Activated CD8-positive, alpha-beta T cell treated with anti-CD3 and anti-CD28 coated beads for 36 hours (primary cell): ENCODE measurements at regions not wholly inside any gene's neighbourhood (a gene's known extent, or its start where the extent isn't known, plus 50 kb on each side); places are given as distances from the start of the nearest gene placed in this dataset.

Experiments
- ATAC-seq: fragments of 200-7000 bp; cut with Tn5 transposase; one replicate; pipeline ENCODE4 v1.10.0; 2021; ENCODE audit warnings: mild to moderate bottlenecking, moderate library complexity
- CTCF ChIA-PET: fragments of 350-600 bp; sonication (Branson Sonifier 250); formaldehyde crosslinking; loops from one replicate; lab custom pipeline; 2021; ENCODE audit warnings: antibody characterized with exemption; lab: Charles Lee
- POLR2A ChIA-PET: fragments of 350-600 bp; sonication (Branson Sonifier 250); formaldehyde crosslinking; loops from one replicate; lab custom pipeline; 2021; ENCODE audit warnings: antibody characterized with exemption; lab: Charles Lee
- DNase-seq: peaks from one replicate; pipeline ENCODE4 v3.0.0-alpha.2; 2020
- H3K27ac Mint-ChIP-seq: one replicate; pipeline ENCODE4 v1.8.0; 2021; ENCODE audit warnings: mild to moderate bottlenecking, mixed read lengths
- H3K27me3 Mint-ChIP-seq: one replicate; pipeline ENCODE4 v1.8.0; 2021; ENCODE audit warnings: mixed read lengths
- H3K36me3 Mint-ChIP-seq: one replicate; pipeline ENCODE4 v1.8.0; 2021; ENCODE audit warnings: low read depth, mixed read lengths
- H3K4me1 Mint-ChIP-seq: one replicate; pipeline ENCODE4 v1.8.0; 2021; ENCODE audit warnings: low read depth, mixed read lengths
- H3K4me3 Mint-ChIP-seq: one replicate; pipeline ENCODE4 v1.8.0; 2021; ENCODE audit warnings: mild to moderate bottlenecking, moderate library complexity, mixed read lengths
- H3K9me3 Mint-ChIP-seq: one replicate; pipeline ENCODE4 v1.8.0; 2021; ENCODE audit warnings: mixed read lengths
- intact Hi-C: fragments of 100-400 bp; cut with micrococcal nuclease; formaldehyde crosslinking; loops from one replicate; pipeline ENCODE4 v1.10.0; 2022
- TF ChIP-seq, protein P1 (sequence below): fragments of 200-600 bp; IDR thresholded peaks from one replicate; pipeline ENCODE4 v1.8.0; 2022; ENCODE audit warnings: antibody characterized with exemption, mild to moderate bottlenecking

DNA sequence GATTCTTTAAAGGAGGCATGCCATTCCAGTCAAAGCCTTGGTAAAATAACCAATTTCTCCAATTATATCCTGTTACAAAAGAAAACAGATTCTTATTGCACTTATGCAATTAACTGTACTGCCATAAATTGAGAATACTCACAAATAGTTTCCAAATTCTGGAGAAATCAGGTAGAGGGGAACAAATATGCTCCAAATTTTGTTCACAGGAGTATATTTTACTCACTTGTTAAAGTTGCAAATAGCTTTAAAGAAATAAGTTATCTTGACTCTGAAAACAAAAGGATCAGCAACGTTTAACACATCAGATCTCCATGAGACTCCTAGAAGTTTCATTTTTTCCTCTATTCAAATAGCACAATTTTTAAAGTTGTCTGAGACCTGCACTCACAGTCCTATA, 712.1 kb upstream of the ARRDC4 start:
- intact Hi-C loops, result no loop called here
- Mint-ChIP-seq H3K36me3 (no peaks in the 10 kb centered on the region), H3K27me3 (peaks cover 3% of the 10 kb centered on the region), H3K4me3 (no peak overlapping the region), H3K4me1 (no peaks in the 10 kb centered on the region), H3K27ac (no peak overlapping the region), H3K9me3 (no peaks in the 10 kb centered on the region)
- ATAC-seq (no peak), DNase-seq (no peak)
- ChIA-PET CTCF (no interaction called here), POLR2A (no interaction called here)
- TF ChIP-seq, protein P1, sequence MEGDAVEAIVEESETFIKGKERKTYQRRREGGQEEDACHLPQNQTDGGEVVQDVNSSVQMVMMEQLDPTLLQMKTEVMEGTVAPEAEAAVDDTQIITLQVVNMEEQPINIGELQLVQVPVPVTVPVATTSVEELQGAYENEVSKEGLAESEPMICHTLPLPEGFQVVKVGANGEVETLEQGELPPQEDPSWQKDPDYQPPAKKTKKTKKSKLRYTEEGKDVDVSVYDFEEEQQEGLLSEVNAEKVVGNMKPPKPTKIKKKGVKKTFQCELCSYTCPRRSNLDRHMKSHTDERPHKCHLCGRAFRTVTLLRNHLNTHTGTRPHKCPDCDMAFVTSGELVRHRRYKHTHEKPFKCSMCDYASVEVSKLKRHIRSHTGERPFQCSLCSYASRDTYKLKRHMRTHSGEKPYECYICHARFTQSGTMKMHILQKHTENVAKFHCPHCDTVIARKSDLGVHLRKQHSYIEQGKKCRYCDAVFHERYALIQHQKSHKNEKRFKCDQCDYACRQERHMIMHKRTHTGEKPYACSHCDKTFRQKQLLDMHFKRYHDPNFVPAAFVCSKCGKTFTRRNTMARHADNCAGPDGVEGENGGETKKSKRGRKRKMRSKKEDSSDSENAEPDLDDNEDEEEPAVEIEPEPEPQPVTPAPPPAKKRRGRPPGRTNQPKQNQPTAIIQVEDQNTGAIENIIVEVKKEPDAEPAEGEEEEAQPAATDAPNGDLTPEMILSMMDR, result no peak

DNA sequence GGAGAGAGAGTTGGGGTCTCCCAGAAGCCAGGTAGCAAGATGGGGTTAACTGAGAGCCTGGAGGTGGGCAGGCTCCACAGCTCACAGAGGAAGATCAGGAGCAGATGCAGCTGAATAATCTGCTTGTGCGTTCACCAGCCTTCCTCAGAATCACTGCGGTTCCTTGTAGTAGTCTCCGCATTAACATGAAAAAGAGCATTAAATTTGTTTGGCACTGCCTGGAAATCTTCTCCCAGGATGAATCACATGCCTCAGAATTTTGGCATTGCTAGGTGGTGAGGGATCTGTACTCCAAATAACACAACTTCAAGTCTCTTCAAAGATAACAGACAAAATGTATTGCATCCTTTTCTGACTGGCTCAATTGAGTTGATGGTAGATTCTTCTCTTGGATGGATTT, 700.6 kb upstream of the ARRDC4 start:
- Mint-ChIP-seq H3K9me3 (peaks cover 3% of the 10 kb centered on the region), H3K4me1 (no peaks in the 10 kb centered on the region), H3K27me3 (no peaks in the 10 kb centered on the region), H3K36me3 (no peaks in the 10 kb centered on the region), H3K27ac (no peak overlapping the region), H3K4me3 (no peak overlapping the region)
- CTCF ChIA-PET, result no interaction called here
- intact Hi-C loops, result no loop called here
- ATAC-seq (no peak), DNase-seq (no peak)
- TF ChIP-seq, protein P1, result no peak
- POLR2A ChIA-PET, result no interaction called here

DNA sequence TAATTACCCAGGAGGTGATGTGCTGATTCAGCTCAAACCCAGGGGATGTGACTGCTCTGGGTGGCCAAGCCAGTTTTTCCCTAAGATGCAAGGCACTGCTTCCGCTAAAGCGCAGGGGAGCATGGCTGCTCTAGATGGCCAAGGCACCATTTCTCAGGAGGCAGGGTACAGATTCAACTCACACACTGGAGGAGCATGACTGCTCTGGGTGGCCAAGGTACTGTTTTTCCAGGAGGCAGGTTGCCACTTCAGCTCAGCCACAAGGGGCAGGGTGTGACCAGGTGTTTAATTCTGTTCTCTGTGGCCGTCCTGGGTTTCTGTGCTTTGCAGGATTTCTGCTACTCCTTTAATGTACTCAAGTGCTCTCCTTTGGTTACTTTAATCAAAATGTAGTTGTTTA, 659.3 kb upstream of the ARRDC4 start:
- Mint-ChIP-seq H3K9me3 (peaks cover 3% of the 10 kb centered on the region), H3K27ac (no peak overlapping the region), H3K36me3 (no peaks in the 10 kb centered on the region), H3K27me3 (no peaks in the 10 kb centered on the region), H3K4me3 (no peak overlapping the region), H3K4me1 (no peaks in the 10 kb centered on the region)
- ChIA-PET CTCF (no interaction called here), POLR2A (no interaction called here)
- TF ChIP-seq, protein P1, result no peak
- DNase-seq (no peak), ATAC-seq (no peak)
- intact Hi-C loops, result no loop called here

GRCh38 chr15:97316362-97316761, 644.1 kb upstream of the ARRDC4 start:
- no peak overlapping the region for H3K4me3 Mint-ChIP-seq
- DNase-seq, result no peak
- peaks cover 2% of the 10 kb centered on the region for H3K9me3 Mint-ChIP-seq
- ChIA-PET POLR2A (no interaction called here), CTCF (no interaction called here)
- TF ChIP-seq, protein P1, result no peak
- ATAC-seq, result no peak
- no peaks in the 10 kb centered on the region for H3K27me3 Mint-ChIP-seq
- H3K36me3 Mint-ChIP-seq, result no peaks in the 10 kb centered on the region
- no peak overlapping the region for H3K27ac Mint-ChIP-seq
- H3K4me1 Mint-ChIP-seq, result no peaks in the 10 kb centered on the region
- intact Hi-C loops, result no loop called here

- intact Hi-C loops, result no loop called here
- no peak for ATAC-seq
- POLR2A ChIA-PET, result no interaction called here
- peaks cover 2% of the 10 kb centered on the region for H3K9me3 Mint-ChIP-seq
- no peak for DNase-seq
- H3K36me3 Mint-ChIP-seq, result no peaks in the 10 kb centered on the region
- TF ChIP-seq, protein P1, result no peak
- H3K4me1 Mint-ChIP-seq, result no peaks in the 10 kb centered on the region
- H3K4me3 Mint-ChIP-seq, result no peak overlapping the region
- H3K27ac Mint-ChIP-seq, result no peak overlapping the region
- no peaks in the 10 kb centered on the region for H3K27me3 Mint-ChIP-seq
- CTCF ChIA-PET, result no interaction called here
These were observed 643.3 kb upstream of the ARRDC4 start for GRCh38 chr15:97317163-97317562.
